ENCODE measurements at regions not wholly inside any gene's neighbourhood (a gene's known extent, or its start where the extent isn't known, plus 50 kb on each side); places are given as distances from the start of the nearest gene placed in this dataset.
"Not testable (repeated sequence)": the region's sequence is repeated elsewhere in the genome, so short reads cannot be mapped to it uniquely, and the experiment has no call there.

GRCh38 chr13:79646880-79647279, 165.9 kb downstream of the NDFIP2 start:
- H3K27ac Mint-ChIP-seq = no peak overlapping the region
- H3K4me1 Mint-ChIP-seq = no peaks in the 10 kb centered on the region
- H3K4me3 Mint-ChIP-seq = no peak overlapping the region
- H3K9me3 Mint-ChIP-seq = no peaks in the 10 kb centered on the region
- no peaks in the 10 kb centered on the region for H3K36me3 Mint-ChIP-seq (ENCODE audit: low read depth)
- H3K27me3 Mint-ChIP-seq = no peaks in the 10 kb centered on the region
- ChIA-PET CTCF (no interaction called here), POLR2A (no interaction called here)
- DNase-seq = no peak

- POLR2A ChIA-PET = no interaction called here
- no peaks in the 10 kb centered on the region for H3K36me3 Mint-ChIP-seq (ENCODE audit: low read depth)
- DNase-seq = no peak
- no peaks in the 10 kb centered on the region for H3K9me3 Mint-ChIP-seq
- CTCF ChIA-PET = no interaction called here
- H3K27me3 Mint-ChIP-seq = no peaks in the 10 kb centered on the region
- H3K27ac Mint-ChIP-seq = no peak overlapping the region
- H3K4me3 Mint-ChIP-seq = no peak overlapping the region
- no peaks in the 10 kb centered on the region for H3K4me1 Mint-ChIP-seq
Measured at GRCh38 chr13:79645569-79645968, 164.6 kb downstream of the NDFIP2 start.

- Mint-ChIP-seq H3K36me3 (ENCODE audit: low read depth) (no peaks in the 10 kb centered on the region), H3K4me3 (no peak overlapping the region), H3K9me3 (no peaks in the 10 kb centered on the region), H3K27ac (no peak overlapping the region), H3K4me1 (no peaks in the 10 kb centered on the region), H3K27me3 (no peaks in the 10 kb centered on the region)
- POLR2A ChIA-PET = no interaction called here
- CTCF ChIA-PET = no interaction called here
- no peak for DNase-seq
Measured at GRCh38 chr13:79642596-79642995, 161.6 kb downstream of the NDFIP2 start.

GRCh38 chr13:79637133-79637763, 156.3 kb downstream of the NDFIP2 start:
- H3K36me3 Mint-ChIP-seq (ENCODE audit: low read depth) = no peaks in the 10 kb centered on the region
- ChIA-PET POLR2A (no interaction called here), CTCF (no interaction called here)
- H3K4me3 Mint-ChIP-seq = no peak overlapping the region
- peaks cover 6% of the 10 kb centered on the region for H3K27me3 Mint-ChIP-seq
- no peak for DNase-seq
- no peak overlapping the region for H3K27ac Mint-ChIP-seq
- no peaks in the 10 kb centered on the region for H3K4me1 Mint-ChIP-seq
- H3K9me3 Mint-ChIP-seq = no peaks in the 10 kb centered on the region

- Mint-ChIP-seq H3K27me3 (peaks cover 9% of the 10 kb centered on the region), H3K4me1 (no peaks in the 10 kb centered on the region), H3K27ac (no peak overlapping the region), H3K36me3 (ENCODE audit: low read depth) (no peaks in the 10 kb centered on the region), H3K9me3 (no peaks in the 10 kb centered on the region), H3K4me3 (no peak overlapping the region)
- ChIA-PET CTCF (no interaction called here), POLR2A (no interaction called here)
- DNase-seq = no peak
Measured at GRCh38 chr13:79631051-79631659, 150.2 kb downstream of the NDFIP2 start.

- no peak for DNase-seq
- H3K36me3 Mint-ChIP-seq (ENCODE audit: low read depth) = no peaks in the 10 kb centered on the region
- no peak overlapping the region for H3K27ac Mint-ChIP-seq
- no peaks in the 10 kb centered on the region for H3K9me3 Mint-ChIP-seq
- ChIA-PET CTCF (no interaction called here), POLR2A (no interaction called here)
- H3K4me3 Mint-ChIP-seq = no peak overlapping the region
- H3K4me1 Mint-ChIP-seq = no peaks in the 10 kb centered on the region
- peaks cover 4% of the 10 kb centered on the region for H3K27me3 Mint-ChIP-seq
Measured at GRCh38 chr13:79628463-79628862, 147.5 kb downstream of the NDFIP2 start.

GRCh38 chr13:79626924-79627323, 146.0 kb downstream of the NDFIP2 start:
- Mint-ChIP-seq H3K36me3 (ENCODE audit: low read depth) (no peaks in the 10 kb centered on the region), H3K27ac (no peak overlapping the region), H3K9me3 (no peaks in the 10 kb centered on the region), H3K27me3 (peaks cover 2% of the 10 kb centered on the region), H3K4me3 (no peak overlapping the region), H3K4me1 (no peaks in the 10 kb centered on the region)
- ChIA-PET CTCF (no interaction called here), POLR2A (no interaction called here)
- DNase-seq = no peak

GRCh38 chr13:79625517-79625916, 144.6 kb downstream of the NDFIP2 start:
- Mint-ChIP-seq H3K4me1 (no peaks in the 10 kb centered on the region), H3K9me3 (no peaks in the 10 kb centered on the region), H3K27ac (no peak overlapping the region), H3K27me3 (peaks cover 2% of the 10 kb centered on the region), H3K4me3 (no peak overlapping the region), H3K36me3 (ENCODE audit: low read depth) (no peaks in the 10 kb centered on the region)
- ChIA-PET POLR2A (no interaction called here), CTCF (no interaction called here)
- no peak for DNase-seq

- Mint-ChIP-seq H3K9me3 (no peaks in the 10 kb centered on the region), H3K27ac (no peak overlapping the region)
- POLR2A ChIA-PET = no interaction called here
Measured at GRCh38 chr13:79621902-79622301, 140.9 kb downstream of the NDFIP2 start.

GRCh38 chr13:79621449-79621848, 140.5 kb downstream of the NDFIP2 start:
- Mint-ChIP-seq H3K27ac (no peak overlapping the region), H3K36me3 (ENCODE audit: low read depth) (no peaks in the 10 kb centered on the region), H3K9me3 (no peaks in the 10 kb centered on the region), H3K4me1 (no peaks in the 10 kb centered on the region), H3K4me3 (no peak overlapping the region), H3K27me3 (peaks cover 4% of the 10 kb centered on the region)
- DNase-seq = no peak
- CTCF ChIA-PET = no interaction called here
- POLR2A ChIA-PET = no interaction called here

More at GRCh38 chr13:79621902-79622301, 140.9 kb downstream of the NDFIP2 start:
- CTCF ChIA-PET = no interaction called here
- no peaks in the 10 kb centered on the region for H3K4me1 Mint-ChIP-seq
- H3K27me3 Mint-ChIP-seq = peaks cover 4% of the 10 kb centered on the region
- no peaks in the 10 kb centered on the region for H3K36me3 Mint-ChIP-seq (ENCODE audit: low read depth)
- H3K4me3 Mint-ChIP-seq = no peak overlapping the region
- DNase-seq = no peak

GRCh38 chr13:79614250-79614918, 133.4 kb downstream of the NDFIP2 start:
- Mint-ChIP-seq H3K36me3 (ENCODE audit: low read depth) (no peaks in the 10 kb centered on the region), H3K4me3 (no peak overlapping the region), H3K27ac (no peak overlapping the region), H3K9me3 (no peaks in the 10 kb centered on the region), H3K27me3 (peaks cover 9% of the 10 kb centered on the region), H3K4me1 (no peaks in the 10 kb centered on the region)
- DNase-seq = no peak
- CTCF ChIA-PET = no interaction called here
- POLR2A ChIA-PET = no interaction called here

GRCh38 chr13:79612604-79613003, 131.6 kb downstream of the NDFIP2 start:
- Mint-ChIP-seq H3K27ac (no peak overlapping the region), H3K27me3 (peaks cover 8% of the 10 kb centered on the region), H3K4me3 (no peak overlapping the region), H3K4me1 (no peaks in the 10 kb centered on the region), H3K36me3 (ENCODE audit: low read depth) (no peaks in the 10 kb centered on the region), H3K9me3 (no peaks in the 10 kb centered on the region)
- no peak for DNase-seq
- ChIA-PET POLR2A (no interaction called here), CTCF (no interaction called here)

GRCh38 chr13:79607895-79608294, 126.9 kb downstream of the NDFIP2 start:
- POLR2A ChIA-PET; H3K9me3 Mint-ChIP-seq; DNase-seq; H3K4me3 Mint-ChIP-seq; H3K27me3 Mint-ChIP-seq; H3K4me1 Mint-ChIP-seq; H3K27ac Mint-ChIP-seq; CTCF ChIA-PET; H3K36me3 Mint-ChIP-seq (ENCODE audit: low read depth): not testable (repeated sequence)
